GM18867 (cell line): ENCODE measurements at regions not wholly inside any gene's neighbourhood (a gene's known extent, or its start where the extent isn't known, plus 50 kb on each side); places are given as distances from the start of the nearest gene placed in this dataset.

Experiments used
- ATAC-seq: cut with Tn5 transposase; IDR thresholded peaks from one replicate; pipeline ENCODE4 v1.9.1; 2021; ENCODE audit warnings: mild to moderate bottlenecking, moderate library complexity; ENCODE audit not compliant: unreplicated experiment

DNA sequence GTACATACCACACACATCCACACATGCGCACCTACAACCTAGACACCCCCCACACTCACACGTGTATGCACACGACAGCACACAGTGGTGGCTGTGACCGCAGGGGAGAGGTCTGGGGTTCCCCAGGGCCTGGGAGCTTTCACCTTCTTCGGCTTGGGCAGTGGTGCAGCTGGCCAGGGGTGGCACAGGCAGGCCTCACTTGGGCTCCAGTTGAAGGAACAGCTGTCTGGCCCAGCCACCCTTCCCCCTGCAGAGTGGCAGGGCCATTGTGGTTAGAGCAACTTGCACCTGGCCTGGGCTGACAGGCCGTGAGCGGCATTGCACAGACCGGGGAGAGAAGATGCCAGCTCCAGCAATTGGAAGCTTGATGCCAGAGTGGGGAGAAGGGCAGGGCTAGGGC lies 114.5 kb upstream of the GSE1 start:
- peak; percentile 69 for ATAC-seq

- no peak for ATAC-seq
Observed at GRCh38 chr16:85500220-85500619, 112.9 kb upstream of the GSE1 start.

- no peak for ATAC-seq
Observed at GRCh38 chr16:85501900-85502299, 111.2 kb upstream of the GSE1 start.

DNA sequence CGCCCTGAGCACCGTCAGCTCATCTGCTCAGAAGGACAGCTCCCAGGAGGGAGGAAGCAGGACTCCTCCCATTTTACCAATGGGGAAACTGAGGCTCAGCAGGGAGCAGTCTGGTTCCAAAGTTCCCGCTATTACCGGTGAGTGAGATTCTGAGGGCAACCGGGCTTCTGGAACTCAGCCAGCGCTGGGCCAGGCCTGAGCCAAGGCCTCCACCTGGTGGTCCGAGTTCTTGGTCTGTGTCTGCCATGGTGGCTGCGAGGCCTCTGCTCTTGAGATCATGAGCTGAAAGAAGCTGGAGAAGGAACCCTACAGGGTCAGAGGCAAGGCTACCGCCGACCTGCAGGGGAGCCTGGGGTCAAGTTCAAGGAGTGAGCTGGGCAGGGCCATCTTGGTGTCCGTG lies 110.8 kb upstream of the GSE1 start:
- no peak for ATAC-seq

GRCh38 chr16:85503679-85504231 lies 109.4 kb upstream of the GSE1 start:
- no peak for ATAC-seq

- no peak for ATAC-seq
Observed at GRCh38 chr16:85504242-85504641, 108.9 kb upstream of the GSE1 start.

- no peak for ATAC-seq
Observed at GRCh38 chr16:85505794-85506634, 107.1 kb upstream of the GSE1 start.

DNA sequence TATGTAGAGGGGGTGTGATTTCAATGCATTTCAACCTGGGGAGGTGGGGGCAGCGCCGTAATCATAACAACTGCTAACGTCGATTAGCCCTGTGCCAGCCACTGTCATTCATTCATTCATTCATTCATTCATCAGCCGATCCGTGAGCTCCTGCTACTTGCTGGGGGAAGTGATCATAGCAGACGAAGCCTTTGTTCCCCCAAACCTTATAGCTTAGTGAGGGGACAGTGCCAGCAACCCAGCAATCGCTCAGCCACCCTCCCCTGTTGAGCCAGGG lies 106.5 kb upstream of the GSE1 start:
- no peak for ATAC-seq

- no peak for ATAC-seq
Observed at GRCh38 chr16:85507342-85507741, 105.8 kb upstream of the GSE1 start.

- ATAC-seq: no peak
Observed at GRCh38 chr16:85508388-85508787, 104.7 kb upstream of the GSE1 start.

DNA sequence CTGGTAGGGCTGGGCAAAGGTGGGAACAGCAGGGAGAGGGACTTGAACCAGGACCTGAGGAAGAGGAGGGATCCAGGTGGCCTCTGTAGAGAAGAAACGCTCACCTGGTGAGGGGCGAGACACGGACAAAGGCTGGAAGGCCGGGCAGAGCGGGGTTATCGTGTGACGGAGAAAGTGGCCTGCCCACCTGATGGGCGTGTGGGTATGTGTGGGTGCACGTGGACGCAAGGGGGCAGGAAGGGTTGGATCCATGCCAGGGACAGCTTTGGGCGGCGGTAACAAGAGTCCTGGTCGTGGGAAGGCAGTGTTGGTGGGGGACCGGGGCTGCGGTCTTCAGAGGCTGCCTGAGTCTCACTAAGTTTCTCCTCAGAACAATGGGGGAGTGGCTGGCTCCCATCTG lies 104.1 kb upstream of the GSE1 start:
- ATAC-seq: no peak

DNA sequence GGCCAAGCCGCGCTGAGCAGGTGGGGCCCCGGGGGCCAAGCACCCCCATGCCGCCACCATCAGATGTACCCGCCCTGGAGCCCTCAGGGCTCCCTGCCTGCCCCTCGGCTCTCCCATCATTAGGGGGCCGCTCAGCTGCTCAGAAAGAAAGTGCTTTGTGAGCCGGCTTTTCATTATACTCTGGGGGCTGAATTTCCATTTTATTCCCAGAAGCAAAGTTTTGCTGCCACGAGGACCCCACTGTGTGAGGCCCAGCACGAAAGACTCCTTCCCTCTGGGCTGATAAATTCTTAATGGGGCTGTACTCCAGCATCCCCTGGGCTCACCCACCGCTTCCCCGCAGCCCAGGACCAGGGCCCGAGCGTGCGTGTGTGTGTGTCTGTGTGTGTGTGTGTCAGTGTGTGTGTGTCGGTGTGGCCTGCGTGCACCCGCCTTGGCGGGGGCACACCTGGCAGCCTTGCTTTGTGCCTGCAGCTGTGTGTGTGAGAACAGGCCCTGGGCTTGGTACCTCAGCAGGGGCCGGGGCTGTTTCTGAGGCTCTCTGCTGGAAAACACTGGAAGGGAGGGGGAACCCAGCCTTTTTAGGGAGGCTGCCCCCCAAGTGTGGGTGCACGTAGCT lies 103.0 kb upstream of the GSE1 start:
- ATAC-seq: no peak

GRCh38 chr16:85511938-85512807 lies 100.9 kb upstream of the GSE1 start:
- ATAC-seq: no peak

- ATAC-seq: no peak
Observed at GRCh38 chr16:85512808-85513115, 100.4 kb upstream of the GSE1 start.

DNA sequence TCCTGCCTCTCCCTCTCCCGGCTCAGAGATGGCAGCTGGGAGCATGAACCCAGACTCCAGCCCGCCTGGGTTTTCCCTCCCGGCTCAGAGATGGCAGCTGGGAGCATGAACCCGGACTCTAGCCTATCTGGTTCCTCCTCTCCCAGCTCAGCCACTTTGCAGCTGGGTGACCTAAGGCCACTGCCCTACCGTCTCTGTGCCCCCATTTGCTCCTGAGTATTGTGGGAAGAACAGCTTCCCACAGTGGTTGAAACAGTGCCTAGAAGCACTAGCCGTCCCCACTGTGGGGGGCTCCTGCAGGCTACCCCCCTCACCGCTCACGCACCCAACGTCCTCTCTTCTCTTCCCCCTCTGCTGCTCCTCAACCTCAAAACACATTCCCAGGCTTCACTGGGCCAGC lies 99.9 kb upstream of the GSE1 start:
- no peak for ATAC-seq

DNA sequence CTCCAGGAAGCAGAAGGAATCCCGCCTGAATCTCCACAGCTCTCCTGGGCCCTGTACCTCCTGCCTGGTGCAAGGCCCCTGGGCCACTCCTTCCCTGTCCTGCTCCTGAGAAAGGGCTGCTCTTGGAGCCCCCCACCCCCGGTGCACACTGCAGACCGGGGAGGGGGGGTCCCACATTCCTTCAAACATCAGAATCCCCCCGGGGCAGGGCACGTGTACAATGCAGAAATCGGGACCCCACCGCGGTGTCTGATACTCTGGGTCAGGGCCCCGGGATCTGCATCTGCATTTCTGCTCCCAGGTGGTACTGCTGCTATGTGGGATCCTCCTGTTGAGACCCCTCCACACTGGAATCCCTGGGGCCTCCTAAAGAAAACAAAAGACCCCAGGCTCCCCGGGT lies 99.5 kb upstream of the GSE1 start:
- no peak for ATAC-seq

DNA sequence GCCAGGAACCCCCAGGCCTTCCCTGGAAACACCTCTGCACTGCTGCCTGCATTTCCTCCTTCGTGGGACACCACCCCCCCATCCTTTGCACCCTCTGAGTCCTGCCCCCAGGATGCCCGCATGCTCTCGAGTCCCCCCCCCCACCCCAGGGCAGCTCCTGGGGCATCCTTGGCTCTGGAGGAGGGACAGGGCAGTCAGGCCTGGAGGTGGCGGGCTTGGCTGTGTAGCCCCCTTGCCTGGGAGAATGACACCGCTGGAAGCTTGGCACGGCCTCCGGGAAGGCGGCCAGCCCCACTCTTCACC lies 98.9 kb upstream of the GSE1 start:
- ATAC-seq: no peak

DNA sequence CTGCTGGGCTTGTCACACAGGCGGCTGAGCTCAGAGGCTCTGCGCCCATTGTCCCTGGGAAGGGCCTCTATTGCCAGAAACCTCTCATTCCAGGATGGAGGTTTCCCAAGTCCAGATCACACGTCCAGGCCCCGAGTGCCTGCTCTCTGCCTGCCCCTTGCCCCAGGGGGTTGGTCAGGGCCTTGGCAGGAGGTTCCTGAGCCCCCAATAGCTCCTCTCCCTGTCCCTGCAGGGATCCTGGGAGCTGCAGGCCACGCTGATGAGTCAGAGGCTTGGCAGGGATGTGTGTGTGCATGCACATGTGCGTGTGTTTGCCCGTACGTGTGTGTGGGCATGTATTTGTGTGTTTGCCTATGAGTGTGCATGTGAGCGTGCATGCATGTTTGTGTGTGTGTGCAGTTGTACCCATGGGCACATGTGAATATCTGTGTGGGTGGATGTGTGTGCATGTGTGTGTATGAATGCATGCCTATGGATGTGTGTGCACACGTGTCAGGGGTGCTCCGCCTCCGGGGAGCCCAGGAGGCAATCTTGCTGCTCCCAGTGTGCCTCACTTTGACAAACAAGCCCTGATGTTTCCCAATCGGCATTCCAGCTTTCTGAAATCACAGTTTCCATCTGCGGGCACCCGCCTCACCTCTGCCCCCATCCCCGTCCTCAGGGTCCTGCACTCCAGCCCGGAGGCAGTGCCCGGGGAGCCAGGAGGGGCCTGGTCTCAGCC lies 98.4 kb upstream of the GSE1 start:
- ATAC-seq: no peak

- no peak for ATAC-seq
Observed at GRCh38 chr16:85515319-85515745, 97.8 kb upstream of the GSE1 start.

GRCh38 chr16:85515830-85516397 lies 97.2 kb upstream of the GSE1 start:
- no peak for ATAC-seq

DNA sequence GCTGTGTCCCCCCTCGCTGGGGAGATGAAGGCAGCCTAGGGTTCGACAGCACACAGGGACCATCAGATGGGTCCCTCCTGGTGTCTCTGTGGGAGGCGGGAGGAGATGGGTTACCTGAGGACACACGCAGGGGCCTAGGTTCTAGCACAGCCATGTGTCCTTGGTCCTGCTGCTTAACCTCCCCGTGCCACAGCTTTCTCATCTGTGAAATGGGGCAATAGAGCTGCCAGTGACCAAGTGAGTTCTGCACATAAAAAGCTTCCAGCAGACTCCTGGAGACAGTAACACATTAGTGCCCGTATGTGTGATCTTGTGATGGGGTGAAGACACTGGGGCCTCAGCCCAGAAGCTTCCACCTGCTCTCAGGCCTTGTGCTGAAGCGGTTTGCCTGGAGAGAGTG lies 96.0 kb upstream of the GSE1 start:
- no peak for ATAC-seq
